Endothelial cell of umbilical vein (primary cell): ENCODE measurements at regions not wholly inside any gene's neighbourhood (a gene's known extent, or its start where the extent isn't known, plus 50 kb on each side); places are given as distances from the start of the nearest gene placed in this dataset.

Experiments
- BruUV-seq: library from RNA; stranded (reverse); fragments of 400-500 nt; replicated peaks from 2 replicates; lab custom pipeline; 2021; lab: Mats Ljungman, UMichigan
- CTCF ChIA-PET: fragments of 300-600, 350-600 bp; sonication (Branson Sonifier 250); formaldehyde crosslinking; loops from one replicate; lab custom pipeline; 2021; ENCODE audit warnings: antibody characterized with exemption, inconsistent platforms; lab: Charles Lee
- POLR2A ChIA-PET: fragments of 300-600, 350-600 bp; sonication (Branson Sonifier 250); formaldehyde crosslinking; loops from one replicate; lab custom pipeline; 2021; ENCODE audit warnings: antibody characterized with exemption, inconsistent platforms; lab: Charles Lee
- DNase-seq: peaks from one replicate; pipeline ENCODE4 v3.0.0-alpha.2; 2011; ENCODE audit warnings: low read depth, low spot score
- FAIRE-seq: peaks from 2 replicates; lab custom pipeline; 2011; peaks lifted over from hg19 to GRCh38; lab: Jason Lieb, UNC
- H2AFZ ChIP-seq: 2 replicates; pipeline ENCODE4 v1.6.0; 2012; ENCODE audit warnings: low read depth, low read length, control low read depth, inconsistent platforms
- H3K27ac ChIP-seq: 2 replicates; pipeline ENCODE4 v1.5.1; 2011; ENCODE audit warnings: low read depth, mild to moderate bottlenecking, control low read depth, low read length, moderate library complexity; ENCODE audit not compliant: insufficient read depth
- H3K27me3 ChIP-seq, 2 experiments: 2 replicates each; pipeline versions ENCODE4 v1.6.0 to v1.6.1; 2011; ENCODE audit warnings: low read length in 2 of 2, mixed read lengths in 1 of 2; ENCODE audit not compliant: control insufficient read depth in 2 of 2, insufficient read depth in 2 of 2
- H3K36me3 ChIP-seq, 2 experiments: 2 replicates in 1 of 2; 3 replicates in 1 of 2; pipeline ENCODE4 v1.5.1; 2011; ENCODE audit warnings: low read length in 2 of 2, mild to moderate bottlenecking in 1 of 2, moderate library complexity in 1 of 2; ENCODE audit not compliant: control insufficient read depth in 2 of 2, insufficient read depth in 2 of 2; ENCODE audit errors: extremely low read depth in 1 of 2
- H3K4me1 ChIP-seq: 3 replicates; pipeline ENCODE4 v1.5.1; 2011; ENCODE audit warnings: mild to moderate bottlenecking, low read length; ENCODE audit not compliant: control insufficient read depth, insufficient read depth; ENCODE audit errors: extremely low read depth
- H3K4me2 ChIP-seq: 2 replicates; pipeline ENCODE4 v1.6.1; 2011; ENCODE audit warnings: low read length, control low read depth, mixed read lengths; ENCODE audit not compliant: insufficient read depth
- H3K4me3 ChIP-seq, 3 experiments: fragments of 200-600 bp in 1 of 3; sonication (generic), shearing (Covaris generic) in 1 of 3; replicated peaks in 1 of 3; 2 replicates each; pipeline ENCODE4 v1.5.1; 2011 to 2016; ENCODE audit warnings: control low read depth in 3 of 3, low read length in 3 of 3, mild to moderate bottlenecking in 2 of 3, inconsistent platforms in 1 of 3, low read depth in 1 of 3, moderate library complexity in 1 of 3; ENCODE audit not compliant: insufficient read depth in 1 of 3
- H3K79me2 ChIP-seq: 2 replicates; pipeline ENCODE4 v1.6.0; 2012; ENCODE audit warnings: low read length, inconsistent platforms; ENCODE audit not compliant: control insufficient read depth, insufficient read depth
- H3K9ac ChIP-seq: replicated peaks from 2 replicates; pipeline ENCODE3; 2011; ENCODE audit warnings: low read length, control low read depth; ENCODE audit not compliant: insufficient read depth; ENCODE audit errors: extremely low read depth
- H3K9me1 ChIP-seq: replicated peaks from 3 replicates; pipeline ENCODE4 v1.6.0; 2011; ENCODE audit warnings: mild to moderate bottlenecking, low read length; ENCODE audit not compliant: control insufficient read depth, insufficient read depth; ENCODE audit errors: extremely low read depth
- H3K9me3 ChIP-seq: replicated peaks from 2 replicates; pipeline ENCODE4 v1.5.1; 2012; ENCODE audit warnings: low read length, inconsistent platforms; ENCODE audit not compliant: control insufficient read depth, insufficient read depth
- H4K20me1 ChIP-seq: replicated peaks from 2 replicates; pipeline ENCODE3; 2011; ENCODE audit warnings: mild to moderate bottlenecking, low read length; ENCODE audit not compliant: control insufficient read depth, insufficient read depth; ENCODE audit errors: extremely low read depth
- CTCF ChIP-seq, 2 donors: IDR thresholded peaks; 1 replicate in 1 of 2; 2 replicates in 1 of 2; pipeline ENCODE4 v1.5.1; 2011; ENCODE audit warnings: low read length in 2 of 2, mild to moderate bottlenecking in 2 of 2, moderate library complexity in 2 of 2, control low read depth in 1 of 2, inconsistent platforms in 1 of 2, low read depth in 1 of 2; ENCODE audit not compliant: insufficient read depth in 1 of 2; ENCODE audit errors: extremely low read depth in 1 of 2
- EZH2 ChIP-seq: IDR thresholded peaks from 2 replicates; pipeline ENCODE4 v1.6.1; 2012; ENCODE audit warnings: borderline replicate concordance, low read depth, mild to moderate bottlenecking, moderate library complexity, low read length, inconsistent platforms; ENCODE audit not compliant: severe bottlenecking
- FOS ChIP-seq: IDR thresholded peaks from 2 replicates; pipeline ENCODE4 v1.6.1; 2011; ENCODE audit warnings: mild to moderate bottlenecking, low read length, moderate library complexity, borderline replicate concordance; ENCODE audit not compliant: insufficient read depth
- GATA2 ChIP-seq: IDR thresholded peaks from 2 replicates; pipeline ENCODE4 v1.7.0; 2011; ENCODE audit warnings: low read depth, mild to moderate bottlenecking, moderate library complexity, mixed read lengths, low read length; ENCODE audit not compliant: insufficient read length, insufficient read depth
- JUN ChIP-seq: IDR thresholded peaks from 2 replicates; pipeline ENCODE4 v1.6.1; 2011; ENCODE audit warnings: borderline replicate concordance, low read depth; ENCODE audit not compliant: insufficient read length, insufficient read depth
- MAX ChIP-seq: IDR thresholded peaks from 2 replicates; pipeline ENCODE4 v1.6.1; 2011; ENCODE audit not compliant: insufficient read depth, insufficient read length
- MYC ChIP-seq: IDR thresholded peaks from one replicate; pipeline ENCODE4 v1.6.1; 2011; ENCODE audit warnings: mild to moderate bottlenecking, low read depth, low read length
- POLR2A ChIP-seq: IDR thresholded peaks from 2 replicates; pipeline ENCODE4 v1.6.1; 2012; ENCODE audit warnings: low read depth, mild to moderate bottlenecking, control low read depth, low read length
- POLR2AphosphoS5 ChIP-seq: IDR thresholded peaks from 2 replicates; pipeline ENCODE4 v1.6.1; 2012; ENCODE audit warnings: low read depth, mild to moderate bottlenecking, control low read depth, low read length, moderate library complexity; ENCODE audit not compliant: insufficient read depth
- dilution Hi-C: fragments of 300-500 bp; cut with MboI; formaldehyde crosslinking; loops from one replicate; pipeline ENCODE4 v1.15.0; 2019; ENCODE audit warnings: low sequenced_read_pairs; ENCODE audit not compliant: extremely low pct_ligation_motif_present
- intact Hi-C: fragments of 100-400 bp; cut with micrococcal nuclease; formaldehyde crosslinking; loops from one replicate; pipeline ENCODE4 v1.10.0; 2022

- no peak overlapping the region for H3K4me2 ChIP-seq
- H3K36me3 ChIP-seq = no peaks in the 10 kb centered on the region
- intact Hi-C loops = no loop called here
- H3K9me3 ChIP-seq = no peaks in the 10 kb centered on the region
- no peak overlapping the region for H3K4me3 ChIP-seq
- BruUV-seq = no TSS peak
- CTCF ChIA-PET = no interaction called here
- no peaks in the 10 kb centered on the region for H3K79me2 ChIP-seq
- FAIRE-seq (no peak), DNase-seq (no peak)
- TF ChIP-seq GATA2 (no peak), CTCF (IDR thresholded peaks at IDR 0.05; ENCODE audit: extremely low read depth in 1 of 2, insufficient read depth in 1 of 2, low read depth in 1 of 2, low read length in 2 of 2) (no peak), MYC (no peak), POLR2AphosphoS5 (no peak), JUN (no peak), FOS (no peak), MAX (no peak), EZH2 (no peak), POLR2A (no peak)
- no peak overlapping the region for H2AFZ ChIP-seq
- no peaks in the 10 kb centered on the region for H3K27me3 ChIP-seq
- no peak overlapping the region for H3K9ac ChIP-seq
- no peaks in the 10 kb centered on the region for H3K4me1 ChIP-seq
- POLR2A ChIA-PET = no interaction called here
- no peaks in the 10 kb centered on the region for H3K9me1 ChIP-seq
- dilution Hi-C loops = no loop called here
- no peak overlapping the region for H3K27ac ChIP-seq
- no peaks in the 10 kb centered on the region for H4K20me1 ChIP-seq
These were observed 897.0 kb downstream of the EFNB2 start for GRCh38 chr13:105638426-105638825.
